ENCODE measurements at regions not wholly inside any gene's neighbourhood (a gene's known extent, or its start where the extent isn't known, plus 50 kb on each side); places are given as distances from the start of the nearest gene placed in this dataset.

DNA sequence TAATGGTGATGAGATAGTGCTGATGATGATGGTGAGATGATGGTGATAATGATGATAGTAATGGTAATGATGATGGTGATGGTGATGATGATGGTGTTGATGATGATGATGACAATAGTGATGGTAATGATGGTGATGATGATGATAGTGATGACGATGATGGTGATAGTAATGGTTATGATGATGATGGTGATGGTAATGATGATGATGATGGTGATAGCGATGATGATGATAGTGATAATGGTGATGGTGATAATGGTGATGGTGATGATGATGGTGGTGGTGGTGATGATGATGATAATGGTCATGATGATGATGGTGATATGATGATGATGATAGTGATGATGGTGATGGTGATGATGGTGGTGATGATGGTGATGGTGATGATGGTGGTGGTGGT is 384.6 kb downstream of the MATN1 start:
- TF ChIP-seq ZBTB3 (CRISPR knock-in tag; IDR thresholded peaks at IDR 0.05; ENCODE audit: borderline replicate concordance, low read depth) (no peak), POLR2A (IDR thresholded peaks at IDR 0.05; ENCODE audit: insufficient read depth in 1 of 2, low read depth in 2 of 2, low read length in 2 of 2) (no peak), RAD21 (CRISPR knock-in tag; IDR thresholded peaks at IDR 0.05) (no peak), CREM (IDR thresholded peaks at IDR 0.05) (no peak), CREM (CRISPR knock-in tag; IDR thresholded peaks at IDR 0.05) (no peak), PCBP2 (optimal IDR thresholded peaks at IDR 0.05; ENCODE audit: low read depth, low read length, poor library complexity, severe bottlenecking) (no peak), ZBTB38 (CRISPR knock-in tag; IDR thresholded peaks at IDR 0.05) (no peak), ZNF274 (CRISPR knock-in tag; IDR thresholded peaks at IDR 0.05) (no peak)
- TF ChIP-seq, protein P1, sequence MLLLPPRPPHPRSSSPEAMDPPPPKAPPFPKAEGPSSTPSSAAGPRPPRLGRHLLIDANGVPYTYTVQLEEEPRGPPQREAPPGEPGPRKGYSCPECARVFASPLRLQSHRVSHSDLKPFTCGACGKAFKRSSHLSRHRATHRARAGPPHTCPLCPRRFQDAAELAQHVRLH (CRISPR knock-in tag; IDR thresholded peaks at IDR 0.05; ENCODE audit: borderline replicate concordance, low read depth) = no peak
- TF ChIP-seq, protein P2, sequence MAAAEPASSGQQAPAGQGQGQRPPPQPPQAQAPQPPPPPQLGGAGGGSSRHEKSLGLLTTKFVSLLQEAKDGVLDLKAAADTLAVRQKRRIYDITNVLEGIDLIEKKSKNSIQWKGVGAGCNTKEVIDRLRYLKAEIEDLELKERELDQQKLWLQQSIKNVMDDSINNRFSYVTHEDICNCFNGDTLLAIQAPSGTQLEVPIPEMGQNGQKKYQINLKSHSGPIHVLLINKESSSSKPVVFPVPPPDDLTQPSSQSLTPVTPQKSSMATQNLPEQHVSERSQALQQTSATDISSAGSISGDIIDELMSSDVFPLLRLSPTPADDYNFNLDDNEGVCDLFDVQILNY (CRISPR knock-in tag; conservative IDR thresholded peaks at IDR 0.05) = no peak
